HCT116 (cell line): ENCODE measurements at regions not wholly inside any gene's neighbourhood (a gene's known extent, or its start where the extent isn't known, plus 50 kb on each side); places are given as distances from the start of the nearest gene placed in this dataset.

Experiments
- ATAC-seq: fragments of 200-7000 bp; cut with Tn5 transposase; 2 replicates; pipeline ENCODE4 v1.9.1; 2020; ENCODE audit warnings: mild to moderate bottlenecking, moderate library complexity
- BruUV-seq: library from RNA; stranded (reverse); fragments of 400-500 nt; replicated peaks from 2 replicates; lab custom pipeline; 2021; lab: Mats Ljungman, UMichigan
- CTCF ChIA-PET: fragments of 300-600 bp; sonication (Branson Sonifier 250); formaldehyde crosslinking; loops from one replicate; lab custom pipeline; 2021; ENCODE audit warnings: antibody characterized with exemption; lab: Charles Lee
- POLR2A ChIA-PET: fragments of 300-600, 350-600 bp; sonication (Branson Sonifier 250); formaldehyde crosslinking; loops from one replicate; lab custom pipeline; 2021; ENCODE audit warnings: antibody characterized with exemption; lab: Charles Lee
- RAD21 ChIA-PET, 2 experiments: fragments of 300-600 bp; sonication (Branson Sonifier 250); formaldehyde crosslinking; loops; one replicate each; lab custom pipeline; 2023; ENCODE audit warnings: low total read pairs in 2 of 2; ENCODE audit not compliant: uncharacterized antibody in 2 of 2, unreplicated experiment in 2 of 2, low non-redundant PET in 1 of 2; lab: Charles Lee
- DNase-seq: peaks from one replicate; pipeline ENCODE4 v3.0.0-alpha.2; 2010; ENCODE audit warnings: low read depth, low spot score
- H2AFZ ChIP-seq: fragments of 200-600 bp; shearing (Covaris generic), sonication (generic); 2 replicates; pipeline ENCODE4 v1.6.1; 2017; ENCODE audit warnings: low read depth, mixed run types, mixed read lengths, antibody characterized with exemption, low read length; ENCODE audit not compliant: poor library complexity, severe bottlenecking
- H3K27ac ChIP-seq: 2 replicates; pipeline ENCODE4 v1.5.1; 2012; ENCODE audit warnings: low read depth, low read length
- H3K27me3 ChIP-seq: fragments of 200-600 bp; sonication (generic); 2 replicates; pipeline ENCODE4 v1.6.1; 2016; ENCODE audit warnings: mixed run types, low read length, mixed read lengths; ENCODE audit not compliant: insufficient read depth
- H3K36me3 ChIP-seq, 2 experiments: fragments of 200-500 bp in 1 of 2; fragments of 200-600 bp in 1 of 2; sonication (Bioruptor generic) in 1 of 2; sonication (generic) in 1 of 2; 2 replicates each; pipeline versions ENCODE4 v1.5.1 to v1.6.1; 2014 to 2016; ENCODE audit warnings: low read length in 2 of 2, inconsistent platforms in 1 of 2, mixed read lengths in 1 of 2, mixed run types in 1 of 2; ENCODE audit not compliant: insufficient read depth in 2 of 2, control insufficient read depth in 1 of 2
- H3K4me1 ChIP-seq, 2 experiments: fragments of 200-600 bp in 1 of 2; sonication (generic) in 1 of 2; 2 replicates each; pipeline versions ENCODE4 v1.5.1 to v1.6.1; 2012 to 2017; ENCODE audit warnings: low read length in 2 of 2, inconsistent platforms in 1 of 2, mild to moderate bottlenecking in 1 of 2, mixed read lengths in 1 of 2, mixed run types in 1 of 2, moderate library complexity in 1 of 2; ENCODE audit not compliant: insufficient read depth in 2 of 2, control insufficient read depth in 1 of 2
- H3K4me2 ChIP-seq: fragments of 200-600 bp; sonication (generic); 2 replicates; pipeline ENCODE4 v1.6.1; 2017; ENCODE audit warnings: mixed run types, low read length, mixed read lengths
- H3K4me3 ChIP-seq, 2 experiments: fragments of 200-600 bp in 1 of 2; sonication (generic) in 1 of 2; replicated peaks in 1 of 2; 2 replicates each; pipeline ENCODE4 v1.5.1; 2011 to 2016; ENCODE audit warnings: low read length in 2 of 2, control low read depth in 1 of 2, low read depth in 1 of 2, mild to moderate bottlenecking in 1 of 2, mixed read lengths in 1 of 2, mixed run types in 1 of 2
- H3K79me2 ChIP-seq: fragments of 200-600 bp; sonication (generic); 2 replicates; pipeline ENCODE4 v1.6.1; 2017; ENCODE audit warnings: mild to moderate bottlenecking, mixed run types, low read length, moderate library complexity, mixed read lengths; ENCODE audit not compliant: insufficient read depth
- H3K9ac ChIP-seq: fragments of 200-600 bp; sonication (generic); 2 replicates; pipeline ENCODE4 v1.6.1; 2016; ENCODE audit warnings: low read length, mixed read lengths
- H3K9me2 ChIP-seq: fragments of 200-600 bp; sonication (generic), shearing (Covaris generic); 2 replicates; pipeline ENCODE4 v1.6.1; 2017; ENCODE audit warnings: mixed run types, mild to moderate bottlenecking, moderate library complexity; ENCODE audit not compliant: insufficient read depth
- H3K9me3 ChIP-seq, 2 experiments: fragments of 200-500 bp in 1 of 2; fragments of 200-600 bp in 1 of 2; sonication (Bioruptor generic) in 1 of 2; sonication (generic) in 1 of 2; 2 replicates each; pipeline ENCODE4 v1.6.1; 2014 to 2017; ENCODE audit warnings: low read length in 2 of 2, mixed read lengths in 2 of 2, inconsistent platforms in 1 of 2, low read depth in 1 of 2, mild to moderate bottlenecking in 1 of 2, mixed run types in 1 of 2, moderate library complexity in 1 of 2; ENCODE audit not compliant: control insufficient read depth in 1 of 2, insufficient read depth in 1 of 2
- H4K20me1 ChIP-seq: fragments of 200-600 bp; sonication (generic), shearing (Covaris generic); 2 replicates; pipeline ENCODE4 v1.6.1; 2017; ENCODE audit warnings: mixed run types, mild to moderate bottlenecking, moderate library complexity; ENCODE audit not compliant: insufficient read depth
- CEBPB ChIP-seq: IDR thresholded peaks from 2 replicates; pipeline ENCODE4 v1.6.1; 2012; ENCODE audit warnings: low read depth
- EGR1 ChIP-seq: IDR thresholded peaks from 2 replicates; pipeline ENCODE4 v1.6.1; 2012; ENCODE audit warnings: low read depth
- ELF1 ChIP-seq: IDR thresholded peaks from 2 replicates; pipeline ENCODE4 v1.6.1; 2012; ENCODE audit warnings: low read depth, borderline replicate concordance
- EZH2 ChIP-seq: fragments of 200-600 bp; sonication (generic); IDR thresholded peaks from 2 replicates; pipeline ENCODE4 v1.6.1; 2017; ENCODE audit warnings: antibody characterized with exemption, mixed run types
- FOSL1 ChIP-seq: IDR thresholded peaks from 2 replicates; pipeline ENCODE4 v1.6.1; 2012; ENCODE audit warnings: low read depth
- JUND ChIP-seq: IDR thresholded peaks from 2 replicates; pipeline ENCODE4 v1.6.1; 2012
- POLR2A ChIP-seq: IDR thresholded peaks from 2 replicates; pipeline ENCODE4 v1.7.0; 2011; ENCODE audit warnings: borderline replicate concordance; ENCODE audit not compliant: insufficient read depth, insufficient read length; ENCODE audit errors: extremely low read depth
- POLR2AphosphoS5 ChIP-seq: IDR thresholded peaks from 2 replicates; pipeline ENCODE4 v1.6.1; 2011; ENCODE audit warnings: mild to moderate bottlenecking, low read depth, low read length, moderate library complexity
- REST ChIP-seq: IDR thresholded peaks from 2 replicates; pipeline ENCODE4 v1.6.1; 2012; ENCODE audit warnings: low read depth
- SIN3A ChIP-seq: IDR thresholded peaks from 2 replicates; pipeline ENCODE4 v1.6.1; 2012; ENCODE audit warnings: low read depth
- SP1 ChIP-seq: IDR thresholded peaks from 2 replicates; pipeline ENCODE4 v1.6.1; 2012; ENCODE audit warnings: low read depth
- SRF ChIP-seq: IDR thresholded peaks from 2 replicates; pipeline ENCODE4 v1.6.1; 2012; ENCODE audit warnings: low read depth
- TCF7L2 ChIP-seq: IDR thresholded peaks from 2 replicates; pipeline ENCODE4 v1.7.0; 2011; ENCODE audit warnings: borderline replicate concordance, inconsistent platforms; ENCODE audit not compliant: insufficient read depth, insufficient read length; ENCODE audit errors: extremely low read depth
- YY1 ChIP-seq: IDR thresholded peaks from 2 replicates; pipeline ENCODE4 v1.6.1; 2011; ENCODE audit warnings: low read length, low read depth, moderate library complexity, mild to moderate bottlenecking; ENCODE audit not compliant: insufficient replicate concordance; ENCODE audit errors: extremely low read depth
- ZBTB33 ChIP-seq: IDR thresholded peaks from 2 replicates; pipeline ENCODE4 v1.6.1; 2011; ENCODE audit warnings: mild to moderate bottlenecking, low read length, moderate library complexity; ENCODE audit not compliant: insufficient replicate concordance; ENCODE audit errors: extremely low read depth
- ZFX ChIP-seq: fragments of 450-650 bp; IDR thresholded peaks from 2 replicates; pipeline ENCODE4 v1.6.1; 2017
- ZNF274 ChIP-seq: fragments of 200-500 bp; sonication (Bioruptor generic); IDR thresholded peaks from 2 replicates; pipeline ENCODE4 v1.6.1; 2014; ENCODE audit warnings: mild to moderate bottlenecking, low read depth, low read length, inconsistent platforms
- intact Hi-C: fragments of 100-400 bp; cut with micrococcal nuclease; formaldehyde crosslinking; loops from 2 replicates; pipeline ENCODE4 v1.10.0; 2022

- Histone ChIP-seq H4K20me1 (no peaks in the 10 kb centered on the region), H3K9me3 (no peaks in the 10 kb centered on the region), H3K9ac (no peak overlapping the region), H2AFZ (no peak overlapping the region), H3K4me1 (no peaks in the 10 kb centered on the region), H3K4me2 (no peak overlapping the region), H3K27me3 (peaks cover 14% of the 10 kb centered on the region; the same call in 1 of the 2 replicates), H3K9me2 (no peaks in the 10 kb centered on the region), H3K4me3 (no peak overlapping the region), H3K36me3 (no peaks in the 10 kb centered on the region), H3K27ac (no peak overlapping the region), H3K79me2 (no peaks in the 10 kb centered on the region)
- intact Hi-C loops = no loop called here
- TF ChIP-seq SIN3A = no peak
- no peak for TF ChIP-seq TCF7L2
- TF ChIP-seq REST = no peak
- TF ChIP-seq ZBTB33 = no peak
- no peak for TF ChIP-seq EZH2
- no peak for TF ChIP-seq SP1
- no peak for TF ChIP-seq ZNF274
- no peak for TF ChIP-seq CEBPB
- TF ChIP-seq POLR2AphosphoS5 = no peak
- no peak for TF ChIP-seq YY1
- no peak for TF ChIP-seq ZFX
- no peak for TF ChIP-seq FOSL1
- TF ChIP-seq JUND = no peak
- TF ChIP-seq ELF1 = no peak
- TF ChIP-seq SRF = no peak
- TF ChIP-seq POLR2A = no peak
- no peak for TF ChIP-seq EGR1
- BruUV-seq = no TSS peak
- POLR2A ChIA-PET = no interaction called here
- RAD21 ChIA-PET = no interaction called here
- DNase-seq = no peak
- CTCF ChIA-PET = no interaction called here
- no peak for ATAC-seq
Observed at GRCh38 chr11:57972013-57972367, 51.7 kb upstream of the OR9Q1 start.
